ENCODE measurements at regions not wholly inside any gene's neighbourhood (a gene's known extent, or its start where the extent isn't known, plus 50 kb on each side); places are given as distances from the start of the nearest gene placed in this dataset.

- no peak overlapping the region for H3K27ac Mint-ChIP-seq
- H3K4me1 Mint-ChIP-seq, result no peaks in the 10 kb centered on the region
Observed at GRCh38 chr11:134663506-134664313, 251.7 kb upstream of the B3GAT1 start.

More at GRCh38 chr11:134663506-134664313, 251.7 kb upstream of the B3GAT1 start:
- H3K79me1 ChIP-seq (ENCODE audit: insufficient read depth, low read depth, low read length, poor library complexity, severe bottlenecking), result no peaks in the 10 kb centered on the region
- no peaks in the 10 kb centered on the region for H3K4me1 ChIP-seq (ENCODE audit: insufficient read depth, low read length)
- no peak overlapping the region for H3K27ac ChIP-seq (ENCODE audit: insufficient read length, low read depth, low read length)
- no peak overlapping the region for H4K5ac ChIP-seq (ENCODE audit: insufficient read length, low read depth, low read length)
- H2BK5ac ChIP-seq (ENCODE audit: insufficient read length, low read length), result no peak overlapping the region
- DNase-seq, result no peak
- H2BK15ac ChIP-seq (ENCODE audit: low read depth, low read length), result no peak overlapping the region
- H2AK5ac ChIP-seq (ENCODE audit: insufficient read length, low read length), result no peak overlapping the region
- Mint-ChIP-seq H3K4me3 (no peak overlapping the region), H3K9me3 (peaks cover 26 to 31% of the 10 kb centered on the region in 2 experiments), H3K27me3 (ENCODE audit: low read depth) (peaks cover 18% of the 10 kb centered on the region), H3K36me3 (ENCODE audit: insufficient read depth in 1 of 3, low read depth in 3 of 3) (peaks cover 0 to 21% (median 0%) of the 10 kb centered on the region in 3 experiments; a peak in 4 of 7 replicates)
- no peak overlapping the region for H3K4me2 ChIP-seq (ENCODE audit: insufficient read depth, insufficient read length, low read length)
- no peak overlapping the region for H3K18ac ChIP-seq (ENCODE audit: insufficient read length, low read depth, low read length)
- H3K23ac ChIP-seq (ENCODE audit: insufficient read length, low read depth, low read length), result no peak overlapping the region
- no peaks in the 10 kb centered on the region for H3K23me2 ChIP-seq (ENCODE audit: insufficient read length, low read depth, low read length, poor library complexity, severe bottlenecking)
- no peak overlapping the region for H4K91ac ChIP-seq (ENCODE audit: insufficient read length, low read depth, low read length)
- H3K56ac ChIP-seq (ENCODE audit: insufficient read length, low read depth, low read length), result no peak overlapping the region
- no peak for TF ChIP-seq CTCF (conservative IDR thresholded peaks at IDR 0.05)
- no peak overlapping the region for H3K14ac ChIP-seq (ENCODE audit: insufficient read depth, low read length)
- H2BK20ac ChIP-seq (ENCODE audit: low read depth, low read length, poor library complexity, severe bottlenecking), result no peak overlapping the region
- no CpG with 5 or more reads among the region's 11 CpGs for WGBS (ENCODE audit: extremely low coverage, insufficient read length, low lambda C conversion rate)
- no peak overlapping the region for H3K4ac ChIP-seq (ENCODE audit: low read depth, low read length)
- no peaks in the 10 kb centered on the region for H4K20me1 ChIP-seq (ENCODE audit: control insufficient read depth, insufficient read depth, insufficient read length)
- no peak overlapping the region for H3T11ph ChIP-seq (ENCODE audit: low read length)
- no peak overlapping the region for H2AFZ ChIP-seq (ENCODE audit: low read length)
- peaks cover 3% of the 10 kb centered on the region for H3K9me3 ChIP-seq (ENCODE audit: control insufficient read depth, low read depth, low read length)
- H3K27me3 ChIP-seq (ENCODE audit: insufficient read depth, low read length), result no peaks in the 10 kb centered on the region
- no peak overlapping the region for H4K8ac ChIP-seq (replicated peaks; ENCODE audit: insufficient read length, low read depth, low read length)
- H2BK120ac ChIP-seq (ENCODE audit: low read depth, low read length, poor library complexity, severe bottlenecking), result no peak overlapping the region
- no peak overlapping the region for H3K9ac ChIP-seq (ENCODE audit: extremely low read depth, insufficient read length, low read length)
- no peak overlapping the region for H2BK12ac ChIP-seq (ENCODE audit: insufficient read length, low read depth, low read length)
- no peaks in the 10 kb centered on the region for H3K79me2 ChIP-seq (ENCODE audit: insufficient read depth, low read length)
